Upper lobe of left lung (tissue), 6 donors: ENCODE measurements at regions not wholly inside any gene's neighbourhood (a gene's known extent, or its start where the extent isn't known, plus 50 kb on each side); places are given as distances from the start of the nearest gene placed in this dataset.

ENCODE experiments used
- ATAC-seq, 2 donors: fragments of 200-7000 bp; cut with Tn5 transposase; one replicate each; pipeline ENCODE4 v1.9.1; 2022; ENCODE audit warnings: mild to moderate bottlenecking in 2 of 2, moderate library complexity in 2 of 2; ENCODE audit not compliant: low FRiP score in 2 of 2
- DNase-seq, 2 donors: peaks; one replicate each; pipeline ENCODE4 v3.0.0-alpha.2; 2019 to 2020
- H3K27ac ChIP-seq, 4 donors: fragments of 200-600 bp; sonication (generic); one replicate each; pipeline ENCODE4 v1.5.1; 2016 to 2019
- H3K27me3 ChIP-seq, 4 donors: fragments of 200-600 bp; sonication (generic); one replicate each; pipeline ENCODE4 v1.5.1; 2017 to 2019
- H3K36me3 ChIP-seq, 4 donors: fragments of 200-600 bp; sonication (generic); one replicate each; pipeline ENCODE4 v1.5.1; 2016 to 2019
- H3K4me1 ChIP-seq, 4 donors: fragments of 200-600 bp; sonication (generic); one replicate each; pipeline ENCODE4 v1.5.1; 2018 to 2019
- H3K4me3 ChIP-seq, 4 donors: fragments of 200-600 bp; sonication (generic); one replicate each; pipeline ENCODE4 v1.5.1; 2017 to 2019; ENCODE audit warnings: mild to moderate bottlenecking in 2 of 4, moderate library complexity in 1 of 4
- H3K9me3 ChIP-seq, 4 donors: fragments of 200-600 bp; sonication (generic); one replicate each; pipeline ENCODE4 v1.5.1; 2018 to 2019
- EP300 ChIP-seq, 4 donors: sonication (generic); formaldehyde crosslinking; IDR thresholded peaks; one replicate each; pipeline ENCODE4 v1.5.1; 2017; ENCODE audit warnings: antibody characterized with exemption in 4 of 4, control low read depth in 2 of 4
- POLR2A ChIP-seq, 4 donors: fragments of 450-650 bp; IDR thresholded peaks; one replicate each; pipeline ENCODE4 v1.5.1; 2016 to 2017; ENCODE audit warnings: antibody characterized with exemption in 4 of 4, mild to moderate bottlenecking in 2 of 4
- POLR2AphosphoS5 ChIP-seq, 2 donors: sonication (generic); formaldehyde crosslinking; IDR thresholded peaks; one replicate each; pipeline ENCODE4 v1.5.1; 2017; ENCODE audit warnings: antibody characterized with exemption in 2 of 2
- WGBS, 2 donors: methylation state at CpG; one replicate each; pipeline ENCODE4 v1.1.5; 2017 to 2018; 5-methylcytosine and 5-hydroxymethylcytosine counted together
- TF ChIP-seq, protein P1 (sequence below), 6 experiments: fragments of 450-650 bp in 4 of 6; fragments of 200-600 bp in 2 of 6; sonication (generic) in 2 of 6; IDR thresholded peaks; one replicate each; pipeline ENCODE4 v1.5.1; 2016 to 2019; ENCODE audit warnings: antibody characterized with exemption in 6 of 6
- donor health status: DM: no; HTN: no; CAD: no; lungs with moderate emphysema.
- donor health status: DM: no; HTN: yes; CAD: no; lungs with severe emphysema.

GRCh38 chr6:76240092-76240491, 167.6 kb upstream of the IMPG1 start:
- Histone ChIP-seq H3K27me3 (no peaks in the 10 kb centered on the region), H3K4me1 (no peaks in the 10 kb centered on the region), H3K4me3 (no peak overlapping the region), H3K9me3 (peaks cover 0 to 9% (median 0%) of the 10 kb centered on the region in 4 donors), H3K27ac (no peak overlapping the region), H3K36me3 (no peaks in the 10 kb centered on the region)
- ATAC-seq = no peak
- TF ChIP-seq, protein P1, sequence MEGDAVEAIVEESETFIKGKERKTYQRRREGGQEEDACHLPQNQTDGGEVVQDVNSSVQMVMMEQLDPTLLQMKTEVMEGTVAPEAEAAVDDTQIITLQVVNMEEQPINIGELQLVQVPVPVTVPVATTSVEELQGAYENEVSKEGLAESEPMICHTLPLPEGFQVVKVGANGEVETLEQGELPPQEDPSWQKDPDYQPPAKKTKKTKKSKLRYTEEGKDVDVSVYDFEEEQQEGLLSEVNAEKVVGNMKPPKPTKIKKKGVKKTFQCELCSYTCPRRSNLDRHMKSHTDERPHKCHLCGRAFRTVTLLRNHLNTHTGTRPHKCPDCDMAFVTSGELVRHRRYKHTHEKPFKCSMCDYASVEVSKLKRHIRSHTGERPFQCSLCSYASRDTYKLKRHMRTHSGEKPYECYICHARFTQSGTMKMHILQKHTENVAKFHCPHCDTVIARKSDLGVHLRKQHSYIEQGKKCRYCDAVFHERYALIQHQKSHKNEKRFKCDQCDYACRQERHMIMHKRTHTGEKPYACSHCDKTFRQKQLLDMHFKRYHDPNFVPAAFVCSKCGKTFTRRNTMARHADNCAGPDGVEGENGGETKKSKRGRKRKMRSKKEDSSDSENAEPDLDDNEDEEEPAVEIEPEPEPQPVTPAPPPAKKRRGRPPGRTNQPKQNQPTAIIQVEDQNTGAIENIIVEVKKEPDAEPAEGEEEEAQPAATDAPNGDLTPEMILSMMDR (IDR thresholded peaks at IDR 0.05) = no peak
- TF ChIP-seq POLR2A (IDR thresholded peaks at IDR 0.05) (no peak), POLR2AphosphoS5 (IDR thresholded peaks at IDR 0.05) (no peak), EP300 (IDR thresholded peaks at IDR 0.05) (no peak)
- DNase-seq = no peak

- 59 to 79% methylated on average over 2 of the region's 2 CpGs for whole genome bisulfite sequencing, 2 donors
- no peak for ATAC-seq
These were observed 158.2 kb upstream of the IMPG1 start for GRCh38 chr6:76230711-76231110.

GRCh38 chr6:76222189-76222588, 149.7 kb upstream of the IMPG1 start:
- DNase-seq (no peak), ATAC-seq (no peak)
- TF ChIP-seq, protein P1 (IDR thresholded peaks at IDR 0.05) = no peak
- TF ChIP-seq POLR2AphosphoS5 (IDR thresholded peaks at IDR 0.05) (no peak), EP300 (IDR thresholded peaks at IDR 0.05) (no peak), POLR2A (IDR thresholded peaks at IDR 0.05) (no peak)
- H3K27me3 ChIP-seq = no peaks in the 10 kb centered on the region
- H3K4me1 ChIP-seq = no peaks in the 10 kb centered on the region
- WGBS, 2 donors = 79 to 90% methylated on average over 2 of the region's 2 CpGs
- no peak overlapping the region for H3K4me3 ChIP-seq
- H3K27ac ChIP-seq = no peak overlapping the region
- H3K9me3 ChIP-seq = no peaks in the 10 kb centered on the region
- no peaks in the 10 kb centered on the region for H3K36me3 ChIP-seq

More at GRCh38 chr6:76230711-76231110, 158.2 kb upstream of the IMPG1 start:
- no peak for TF ChIP-seq POLR2A (IDR thresholded peaks at IDR 0.05)
- TF ChIP-seq, protein P1 (IDR thresholded peaks at IDR 0.05) = no peak
- TF ChIP-seq EP300 (IDR thresholded peaks at IDR 0.05) = no peak
- no peak for TF ChIP-seq POLR2AphosphoS5 (IDR thresholded peaks at IDR 0.05)
- Histone ChIP-seq H3K36me3 (no peaks in the 10 kb centered on the region), H3K27ac (no peak overlapping the region), H3K4me1 (no peaks in the 10 kb centered on the region), H3K9me3 (no peaks in the 10 kb centered on the region), H3K27me3 (no peaks in the 10 kb centered on the region), H3K4me3 (no peak overlapping the region)
- no peak for DNase-seq

DNA sequence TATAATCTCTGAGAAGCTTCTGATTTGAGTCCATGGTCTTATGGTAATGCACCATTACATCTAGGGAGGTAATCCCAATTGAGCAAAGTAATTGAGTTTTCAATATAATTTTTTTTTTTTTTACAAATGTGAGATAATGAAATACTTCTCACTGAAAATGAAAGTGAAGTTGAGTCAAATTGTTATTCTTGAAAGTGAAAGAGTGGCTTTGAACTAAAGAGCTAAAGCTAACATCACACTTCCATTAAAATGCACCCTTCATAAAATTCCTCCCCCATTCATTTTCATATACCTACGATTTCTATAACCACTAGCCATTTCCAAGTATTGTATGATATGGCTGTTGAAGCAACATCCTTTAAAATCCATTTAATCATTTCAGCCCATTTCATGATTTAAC, 149.1 kb upstream of the IMPG1 start:
- 63 to 66% methylated on average over 1 of the region's 1 CpG for WGBS, 2 donors
- H3K4me3 ChIP-seq = no peak overlapping the region

GRCh38 chr6:76220805-76221204, 148.3 kb upstream of the IMPG1 start:
- H3K36me3 ChIP-seq = no peaks in the 10 kb centered on the region
- TF ChIP-seq POLR2AphosphoS5 (IDR thresholded peaks at IDR 0.05) = no peak
- TF ChIP-seq, protein P1 (IDR thresholded peaks at IDR 0.05) = no peak
- no peak for TF ChIP-seq POLR2A (IDR thresholded peaks at IDR 0.05)
- TF ChIP-seq EP300 (IDR thresholded peaks at IDR 0.05) = no peak
- no peak overlapping the region for H3K4me3 ChIP-seq
- no peaks in the 10 kb centered on the region for H3K9me3 ChIP-seq
- H3K27ac ChIP-seq = no peak overlapping the region
- H3K27me3 ChIP-seq = no peaks in the 10 kb centered on the region
- no peaks in the 10 kb centered on the region for H3K4me1 ChIP-seq
- WGBS, 2 donors = 56 to 57% methylated on average over 3 of the region's 3 CpGs
- no peak for ATAC-seq
- no peak for DNase-seq

More for the DNA sequence above, 149.1 kb upstream of the IMPG1 start:
- Histone ChIP-seq H3K27ac (no peak overlapping the region), H3K4me1 (no peaks in the 10 kb centered on the region), H3K36me3 (no peaks in the 10 kb centered on the region), H3K9me3 (no peaks in the 10 kb centered on the region), H3K27me3 (no peaks in the 10 kb centered on the region)
- DNase-seq (no peak), ATAC-seq (no peak)
- TF ChIP-seq POLR2AphosphoS5 (IDR thresholded peaks at IDR 0.05) (no peak), EP300 (IDR thresholded peaks at IDR 0.05) (no peak), POLR2A (IDR thresholded peaks at IDR 0.05) (no peak)
- TF ChIP-seq, protein P1 (IDR thresholded peaks at IDR 0.05) = no peak
